WTC11 (cell line): ENCODE measurements at regions not wholly inside any gene's neighbourhood (a gene's known extent, or its start where the extent isn't known, plus 50 kb on each side); places are given as distances from the start of the nearest gene placed in this dataset.

Source experiments
- CREB1 ChIP-seq: sonication (generic); formaldehyde crosslinking; IDR thresholded peaks from 2 replicates; pipeline ENCODE4 v1.8.0; 2023; ENCODE audit warnings: mild to moderate bottlenecking, missing genetic modification reagents
- FOXJ3 ChIP-seq: sonication (generic); formaldehyde crosslinking; IDR thresholded peaks from 2 replicates; pipeline ENCODE4 v1.9.0; 2021; ENCODE audit warnings: missing genetic modification reagents, mild to moderate bottlenecking, borderline replicate concordance
- TEAD1 ChIP-seq: sonication (generic); formaldehyde crosslinking; IDR thresholded peaks from 2 replicates; pipeline ENCODE4 v1.8.0; 2022; ENCODE audit warnings: mild to moderate bottlenecking, missing genetic modification reagents
- ZNF121 ChIP-seq: sonication (generic); formaldehyde crosslinking; IDR thresholded peaks from 2 replicates; pipeline ENCODE4 v1.8.0; 2023; ENCODE audit warnings: missing genetic modification reagents
- ZNF423 ChIP-seq: fragments of 250-450 bp; sonication (Bioruptor Pico); IDR thresholded peaks from 2 replicates; pipeline ENCODE4 v2.1.2; 2022; ENCODE audit warnings: mild to moderate bottlenecking, moderate library complexity
- TF ChIP-seq, protein P1 (sequence below): fragments of 200-600 bp; IDR thresholded peaks from 2 replicates; pipeline ENCODE4 v1.8.0; 2022; ENCODE audit warnings: antibody characterized with exemption
- TF ChIP-seq, protein P2 (sequence below): sonication (generic); formaldehyde crosslinking; IDR thresholded peaks from 2 replicates; pipeline ENCODE4 v1.8.1; 2023; ENCODE audit warnings: mild to moderate bottlenecking, missing genetic modification reagents
- TF ChIP-seq, protein P3 (sequence below): sonication (generic); formaldehyde crosslinking; IDR thresholded peaks from 2 replicates; pipeline ENCODE4 v1.8.1; 2022; ENCODE audit warnings: low read depth, missing genetic modification reagents, borderline replicate concordance
- TF ChIP-seq, protein P4 (sequence below): sonication (generic); formaldehyde crosslinking; IDR thresholded peaks from 2 replicates; pipeline ENCODE4 v1.8.1; 2023; ENCODE audit warnings: mild to moderate bottlenecking, missing genetic modification reagents, moderate library complexity
- TF ChIP-seq, protein P5 (sequence below): sonication (generic); formaldehyde crosslinking; IDR thresholded peaks from 2 replicates; pipeline ENCODE4 v1.8.0; 2023; ENCODE audit warnings: mild to moderate bottlenecking, missing genetic modification reagents

DNA sequence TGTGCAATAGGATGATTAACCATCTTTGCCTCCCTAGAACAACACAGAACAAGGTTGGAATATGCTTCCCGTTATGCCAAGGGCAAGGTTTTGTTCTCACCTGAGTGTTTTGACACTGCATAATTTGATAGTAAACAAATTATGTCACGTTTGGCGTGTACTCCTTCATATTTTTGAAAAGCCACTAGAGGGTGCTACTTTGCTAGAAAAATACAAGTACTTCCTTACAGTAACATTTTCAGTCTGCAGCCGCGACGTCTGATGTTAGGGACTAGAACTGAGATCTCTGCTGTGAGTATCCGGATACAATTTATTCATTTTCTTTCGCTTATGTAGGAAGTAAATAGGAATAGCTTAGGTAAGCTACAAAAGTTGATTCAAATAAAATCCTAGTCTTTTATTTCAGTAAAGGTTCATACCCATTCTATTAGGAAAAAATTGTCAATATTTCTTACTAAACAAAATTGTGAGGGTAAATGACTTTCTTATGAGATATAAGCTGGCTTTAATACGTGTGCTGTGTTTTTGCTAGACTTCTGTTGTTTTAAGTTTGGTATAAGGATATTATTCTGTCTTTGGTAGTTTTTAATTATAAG lies 181.1 kb upstream of the WDFY3 start:
- TF ChIP-seq, protein P1, sequence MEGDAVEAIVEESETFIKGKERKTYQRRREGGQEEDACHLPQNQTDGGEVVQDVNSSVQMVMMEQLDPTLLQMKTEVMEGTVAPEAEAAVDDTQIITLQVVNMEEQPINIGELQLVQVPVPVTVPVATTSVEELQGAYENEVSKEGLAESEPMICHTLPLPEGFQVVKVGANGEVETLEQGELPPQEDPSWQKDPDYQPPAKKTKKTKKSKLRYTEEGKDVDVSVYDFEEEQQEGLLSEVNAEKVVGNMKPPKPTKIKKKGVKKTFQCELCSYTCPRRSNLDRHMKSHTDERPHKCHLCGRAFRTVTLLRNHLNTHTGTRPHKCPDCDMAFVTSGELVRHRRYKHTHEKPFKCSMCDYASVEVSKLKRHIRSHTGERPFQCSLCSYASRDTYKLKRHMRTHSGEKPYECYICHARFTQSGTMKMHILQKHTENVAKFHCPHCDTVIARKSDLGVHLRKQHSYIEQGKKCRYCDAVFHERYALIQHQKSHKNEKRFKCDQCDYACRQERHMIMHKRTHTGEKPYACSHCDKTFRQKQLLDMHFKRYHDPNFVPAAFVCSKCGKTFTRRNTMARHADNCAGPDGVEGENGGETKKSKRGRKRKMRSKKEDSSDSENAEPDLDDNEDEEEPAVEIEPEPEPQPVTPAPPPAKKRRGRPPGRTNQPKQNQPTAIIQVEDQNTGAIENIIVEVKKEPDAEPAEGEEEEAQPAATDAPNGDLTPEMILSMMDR = no peak
- TF ChIP-seq, protein P2, sequence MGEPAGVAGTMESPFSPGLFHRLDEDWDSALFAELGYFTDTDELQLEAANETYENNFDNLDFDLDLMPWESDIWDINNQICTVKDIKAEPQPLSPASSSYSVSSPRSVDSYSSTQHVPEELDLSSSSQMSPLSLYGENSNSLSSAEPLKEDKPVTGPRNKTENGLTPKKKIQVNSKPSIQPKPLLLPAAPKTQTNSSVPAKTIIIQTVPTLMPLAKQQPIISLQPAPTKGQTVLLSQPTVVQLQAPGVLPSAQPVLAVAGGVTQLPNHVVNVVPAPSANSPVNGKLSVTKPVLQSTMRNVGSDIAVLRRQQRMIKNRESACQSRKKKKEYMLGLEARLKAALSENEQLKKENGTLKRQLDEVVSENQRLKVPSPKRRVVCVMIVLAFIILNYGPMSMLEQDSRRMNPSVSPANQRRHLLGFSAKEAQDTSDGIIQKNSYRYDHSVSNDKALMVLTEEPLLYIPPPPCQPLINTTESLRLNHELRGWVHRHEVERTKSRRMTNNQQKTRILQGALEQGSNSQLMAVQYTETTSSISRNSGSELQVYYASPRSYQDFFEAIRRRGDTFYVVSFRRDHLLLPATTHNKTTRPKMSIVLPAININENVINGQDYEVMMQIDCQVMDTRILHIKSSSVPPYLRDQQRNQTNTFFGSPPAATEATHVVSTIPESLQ = no peak
- TF ChIP-seq, protein P3, sequence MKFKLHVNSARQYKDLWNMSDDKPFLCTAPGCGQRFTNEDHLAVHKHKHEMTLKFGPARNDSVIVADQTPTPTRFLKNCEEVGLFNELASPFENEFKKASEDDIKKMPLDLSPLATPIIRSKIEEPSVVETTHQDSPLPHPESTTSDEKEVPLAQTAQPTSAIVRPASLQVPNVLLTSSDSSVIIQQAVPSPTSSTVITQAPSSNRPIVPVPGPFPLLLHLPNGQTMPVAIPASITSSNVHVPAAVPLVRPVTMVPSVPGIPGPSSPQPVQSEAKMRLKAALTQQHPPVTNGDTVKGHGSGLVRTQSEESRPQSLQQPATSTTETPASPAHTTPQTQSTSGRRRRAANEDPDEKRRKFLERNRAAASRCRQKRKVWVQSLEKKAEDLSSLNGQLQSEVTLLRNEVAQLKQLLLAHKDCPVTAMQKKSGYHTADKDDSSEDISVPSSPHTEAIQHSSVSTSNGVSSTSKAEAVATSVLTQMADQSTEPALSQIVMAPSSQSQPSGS (CRISPR knock-in tag) = no peak
- TF ChIP-seq CREB1 = no peak
- TF ChIP-seq, protein P4, sequence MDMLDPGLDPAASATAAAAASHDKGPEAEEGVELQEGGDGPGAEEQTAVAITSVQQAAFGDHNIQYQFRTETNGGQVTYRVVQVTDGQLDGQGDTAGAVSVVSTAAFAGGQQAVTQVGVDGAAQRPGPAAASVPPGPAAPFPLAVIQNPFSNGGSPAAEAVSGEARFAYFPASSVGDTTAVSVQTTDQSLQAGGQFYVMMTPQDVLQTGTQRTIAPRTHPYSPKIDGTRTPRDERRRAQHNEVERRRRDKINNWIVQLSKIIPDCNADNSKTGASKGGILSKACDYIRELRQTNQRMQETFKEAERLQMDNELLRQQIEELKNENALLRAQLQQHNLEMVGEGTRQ (CRISPR knock-in tag) = no peak
- TF ChIP-seq ZNF423 (CRISPR knock-in tag) = no peak
- TF ChIP-seq FOXJ3 (CRISPR knock-in tag) = no peak
- no peak for TF ChIP-seq TEAD1 (CRISPR knock-in tag)
- TF ChIP-seq ZNF121 (CRISPR knock-in tag) = no peak
- TF ChIP-seq, protein P5, sequence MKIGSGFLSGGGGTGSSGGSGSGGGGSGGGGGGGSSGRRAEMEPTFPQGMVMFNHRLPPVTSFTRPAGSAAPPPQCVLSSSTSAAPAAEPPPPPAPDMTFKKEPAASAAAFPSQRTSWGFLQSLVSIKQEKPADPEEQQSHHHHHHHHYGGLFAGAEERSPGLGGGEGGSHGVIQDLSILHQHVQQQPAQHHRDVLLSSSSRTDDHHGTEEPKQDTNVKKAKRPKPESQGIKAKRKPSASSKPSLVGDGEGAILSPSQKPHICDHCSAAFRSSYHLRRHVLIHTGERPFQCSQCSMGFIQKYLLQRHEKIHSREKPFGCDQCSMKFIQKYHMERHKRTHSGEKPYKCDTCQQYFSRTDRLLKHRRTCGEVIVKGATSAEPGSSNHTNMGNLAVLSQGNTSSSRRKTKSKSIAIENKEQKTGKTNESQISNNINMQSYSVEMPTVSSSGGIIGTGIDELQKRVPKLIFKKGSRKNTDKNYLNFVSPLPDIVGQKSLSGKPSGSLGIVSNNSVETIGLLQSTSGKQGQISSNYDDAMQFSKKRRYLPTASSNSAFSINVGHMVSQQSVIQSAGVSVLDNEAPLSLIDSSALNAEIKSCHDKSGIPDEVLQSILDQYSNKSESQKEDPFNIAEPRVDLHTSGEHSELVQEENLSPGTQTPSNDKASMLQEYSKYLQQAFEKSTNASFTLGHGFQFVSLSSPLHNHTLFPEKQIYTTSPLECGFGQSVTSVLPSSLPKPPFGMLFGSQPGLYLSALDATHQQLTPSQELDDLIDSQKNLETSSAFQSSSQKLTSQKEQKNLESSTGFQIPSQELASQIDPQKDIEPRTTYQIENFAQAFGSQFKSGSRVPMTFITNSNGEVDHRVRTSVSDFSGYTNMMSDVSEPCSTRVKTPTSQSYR (CRISPR knock-in tag) = no peak
